GM10266 (cell line): ENCODE measurements at regions not wholly inside any gene's neighbourhood (a gene's known extent, or its start where the extent isn't known, plus 50 kb on each side); places are given as distances from the start of the nearest gene placed in this dataset.
"Not testable (repeated sequence)": the region's sequence is repeated elsewhere in the genome, so short reads cannot be mapped to it uniquely, and the experiment has no call there.

Source experiments
- DNase-seq: peaks from one replicate; pipeline ENCODE4 v3.0.0; 2012; ENCODE audit errors: extremely low spot score
- TF ChIP-seq, protein P1 (sequence below): IDR thresholded peaks from 2 replicates; pipeline ENCODE4 v1.5.1; 2012; ENCODE audit warnings: mild to moderate bottlenecking, low read depth; ENCODE audit not compliant: control insufficient read depth, insufficient read depth; ENCODE audit errors: missing control alignments

DNA sequence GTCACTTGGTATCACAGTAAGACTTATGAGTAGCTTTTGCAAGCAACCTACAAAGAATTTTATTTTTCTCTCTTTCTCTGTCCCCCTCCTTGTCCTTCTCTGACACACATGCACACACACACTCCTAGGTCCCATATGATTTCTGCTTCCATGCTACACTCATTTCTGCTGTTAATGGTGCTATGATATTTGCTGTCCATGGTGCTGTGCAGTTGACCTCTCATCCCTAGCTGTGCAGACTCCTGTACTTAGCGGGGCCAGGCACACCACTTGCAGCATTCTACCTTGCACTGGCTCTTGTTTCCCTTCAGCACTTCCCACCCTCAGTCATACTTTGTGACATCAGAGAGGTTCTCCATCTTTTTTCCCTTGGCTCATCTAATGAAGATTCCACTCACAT, 158.9 kb upstream of the CNTNAP4 start:
- TF ChIP-seq, protein P1, sequence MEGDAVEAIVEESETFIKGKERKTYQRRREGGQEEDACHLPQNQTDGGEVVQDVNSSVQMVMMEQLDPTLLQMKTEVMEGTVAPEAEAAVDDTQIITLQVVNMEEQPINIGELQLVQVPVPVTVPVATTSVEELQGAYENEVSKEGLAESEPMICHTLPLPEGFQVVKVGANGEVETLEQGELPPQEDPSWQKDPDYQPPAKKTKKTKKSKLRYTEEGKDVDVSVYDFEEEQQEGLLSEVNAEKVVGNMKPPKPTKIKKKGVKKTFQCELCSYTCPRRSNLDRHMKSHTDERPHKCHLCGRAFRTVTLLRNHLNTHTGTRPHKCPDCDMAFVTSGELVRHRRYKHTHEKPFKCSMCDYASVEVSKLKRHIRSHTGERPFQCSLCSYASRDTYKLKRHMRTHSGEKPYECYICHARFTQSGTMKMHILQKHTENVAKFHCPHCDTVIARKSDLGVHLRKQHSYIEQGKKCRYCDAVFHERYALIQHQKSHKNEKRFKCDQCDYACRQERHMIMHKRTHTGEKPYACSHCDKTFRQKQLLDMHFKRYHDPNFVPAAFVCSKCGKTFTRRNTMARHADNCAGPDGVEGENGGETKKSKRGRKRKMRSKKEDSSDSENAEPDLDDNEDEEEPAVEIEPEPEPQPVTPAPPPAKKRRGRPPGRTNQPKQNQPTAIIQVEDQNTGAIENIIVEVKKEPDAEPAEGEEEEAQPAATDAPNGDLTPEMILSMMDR = no peak
- DNase-seq = no peak

- TF ChIP-seq, protein P1 = no peak
- DNase-seq = no peak
Measured at GRCh38 chr16:76121636-76122035, 155.6 kb upstream of the CNTNAP4 start.

GRCh38 chr16:76123966-76124365, 153.2 kb upstream of the CNTNAP4 start:
- TF ChIP-seq, protein P1 = no peak
- no peak for DNase-seq

DNA sequence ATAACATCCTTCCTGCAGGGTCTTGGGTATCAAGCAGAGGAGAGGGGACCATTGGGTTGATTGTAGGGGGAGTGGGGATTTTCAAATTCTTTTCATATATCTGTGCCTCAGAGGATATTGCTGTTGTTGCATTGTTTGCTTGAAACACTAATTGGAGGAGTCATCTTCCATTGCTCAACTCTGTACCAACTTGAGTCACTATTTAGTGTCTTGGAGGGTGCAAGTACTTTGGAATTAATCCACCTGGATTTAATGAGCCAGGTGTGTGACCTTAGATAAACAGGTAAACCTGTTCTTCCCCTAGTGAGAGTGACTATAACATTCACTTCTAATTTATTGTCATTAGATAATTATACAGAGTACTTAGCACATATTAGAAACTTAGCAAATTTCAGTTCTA, 151.3 kb upstream of the CNTNAP4 start:
- no peak for DNase-seq
- TF ChIP-seq, protein P1 = no peak

DNA sequence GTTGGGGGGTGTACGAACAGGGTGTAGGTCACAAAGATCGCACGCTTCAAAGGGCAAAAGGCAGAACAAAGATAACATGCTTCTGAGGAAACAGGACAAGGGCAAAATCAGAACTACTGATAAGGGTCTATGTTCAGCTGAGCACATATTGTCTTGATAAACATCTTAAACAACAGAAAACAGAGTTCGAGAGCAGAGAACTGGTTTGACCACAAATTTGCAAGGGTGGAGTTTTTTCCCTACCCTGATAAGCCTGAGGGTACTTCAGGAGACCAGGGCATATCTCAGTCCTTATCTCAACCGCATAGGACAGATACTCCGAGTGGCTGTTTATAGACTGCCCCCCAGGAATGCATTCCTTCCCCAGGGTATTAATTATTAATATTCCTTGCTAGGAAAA, 139.1 kb upstream of the CNTNAP4 start:
- DNase-seq = not testable (repeated sequence)

DNA sequence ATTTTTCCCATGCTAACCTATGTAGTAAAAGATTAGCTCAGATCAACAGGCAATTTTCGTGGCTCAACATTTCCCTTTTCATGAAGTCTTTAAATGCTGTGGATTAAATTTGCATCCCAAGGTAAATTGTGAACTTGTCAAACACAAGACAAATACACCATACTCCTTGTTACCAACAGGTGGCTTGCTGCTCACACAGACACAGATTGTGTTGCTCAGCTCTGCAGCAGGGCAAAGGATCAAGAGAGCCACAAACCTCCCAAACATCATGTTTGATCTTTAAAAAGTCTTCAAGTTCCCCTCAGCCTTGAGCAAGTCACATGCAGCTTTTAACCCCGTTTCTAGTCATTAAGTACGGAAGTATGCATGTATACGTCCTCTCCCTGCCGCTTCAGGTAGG, 119.6 kb upstream of the CNTNAP4 start:
- TF ChIP-seq, protein P1 = no peak
- DNase-seq = no peak

DNA sequence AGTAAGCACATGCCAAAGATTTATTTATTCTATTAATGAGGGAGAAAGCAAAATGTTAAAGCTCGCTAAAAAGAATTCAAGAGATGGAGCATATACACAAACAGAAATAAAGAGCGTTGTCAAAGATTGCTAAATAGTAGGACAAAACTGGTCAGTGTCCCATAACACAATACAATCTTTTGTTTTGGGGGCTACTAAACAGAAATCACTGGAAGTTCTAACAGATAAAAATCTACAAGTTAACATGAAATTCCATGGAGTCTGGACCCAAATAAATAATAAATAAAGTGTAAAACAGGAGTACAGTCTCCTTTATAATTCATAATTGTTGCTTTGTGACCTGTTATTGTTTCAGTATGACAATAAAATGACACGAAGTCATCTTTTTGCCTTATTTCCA, 115.2 kb upstream of the CNTNAP4 start:
- TF ChIP-seq, protein P1 = no peak
- DNase-seq = no peak

DNA sequence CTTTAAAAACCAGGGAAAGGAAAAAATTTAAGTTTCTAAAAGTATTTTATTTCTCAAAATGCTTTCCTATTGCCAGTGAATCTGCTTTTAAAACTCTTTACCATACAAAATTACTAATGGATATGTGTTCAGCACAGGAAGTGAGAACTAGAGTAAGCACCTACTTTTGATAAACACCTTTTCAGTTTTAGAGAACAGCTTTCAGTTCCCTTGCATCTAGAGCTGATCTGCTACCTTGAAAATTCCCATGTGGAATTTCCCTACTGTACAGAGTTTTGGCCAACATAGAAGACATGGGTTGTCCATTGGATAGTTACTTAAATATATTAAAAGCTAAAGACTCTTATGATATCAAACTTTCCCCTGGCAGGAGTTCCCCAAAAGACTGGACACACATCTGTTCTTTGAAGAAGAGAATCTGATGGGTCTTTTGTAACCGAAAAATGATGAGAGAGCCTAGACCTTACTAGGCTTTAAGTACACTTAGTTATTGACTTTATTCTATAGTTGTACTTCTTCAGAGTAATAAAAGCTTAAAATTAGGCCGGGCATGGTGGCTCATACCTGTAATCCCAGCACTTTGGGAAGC, 112.1 kb upstream of the CNTNAP4 start:
- TF ChIP-seq, protein P1 = no peak
- DNase-seq = no peak
